CD4-positive, alpha-beta T cell treated with Interferon gamma for 1 hour (primary cell): ENCODE measurements at regions not wholly inside any gene's neighbourhood (a gene's known extent, or its start where the extent isn't known, plus 50 kb on each side); places are given as distances from the start of the nearest gene placed in this dataset.
"Not testable (repeated sequence)": the region's sequence is repeated elsewhere in the genome, so short reads cannot be mapped to it uniquely, and the experiment has no call there.

ENCODE experiments used
- DNase-seq: peaks from one replicate; pipeline ENCODE4 v3.0.0-alpha.2; 2020

DNA sequence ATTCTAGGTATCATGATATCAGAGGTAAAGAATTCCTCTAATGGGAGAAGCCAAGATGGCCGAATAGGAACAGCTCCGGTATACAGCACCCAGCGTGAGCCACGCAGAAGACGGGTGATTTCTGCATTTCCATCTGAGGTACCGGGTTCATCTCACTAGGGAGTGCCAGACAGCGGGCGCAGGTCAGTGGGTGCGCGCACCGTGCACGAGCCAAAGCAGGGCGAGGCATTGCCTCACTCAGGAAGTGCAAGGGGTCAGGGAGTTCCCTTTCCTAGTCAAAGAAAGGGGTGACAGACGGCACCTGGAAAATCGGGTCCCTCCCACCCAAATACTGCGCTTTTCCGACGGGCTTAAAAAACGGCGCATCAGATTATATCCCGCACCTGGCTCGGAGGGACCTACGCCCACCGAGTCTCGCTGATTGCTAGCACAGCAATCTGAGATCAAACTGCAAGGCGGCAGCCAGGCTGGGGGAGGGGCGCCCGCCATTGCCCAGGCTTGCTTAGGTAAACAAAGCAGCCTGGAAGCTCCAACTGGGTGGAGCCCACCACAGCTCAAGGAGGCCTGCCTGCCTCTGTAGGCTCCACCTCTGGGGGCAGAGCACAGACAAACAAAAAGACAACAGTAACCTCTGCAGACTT lies 70.4 kb upstream of the ALCAM start:
- not testable (repeated sequence) for DNase-seq

GRCh38 chr3:105304487-105304886 lies 62.2 kb upstream of the ALCAM start:
- DNase-seq: no peak

DNA sequence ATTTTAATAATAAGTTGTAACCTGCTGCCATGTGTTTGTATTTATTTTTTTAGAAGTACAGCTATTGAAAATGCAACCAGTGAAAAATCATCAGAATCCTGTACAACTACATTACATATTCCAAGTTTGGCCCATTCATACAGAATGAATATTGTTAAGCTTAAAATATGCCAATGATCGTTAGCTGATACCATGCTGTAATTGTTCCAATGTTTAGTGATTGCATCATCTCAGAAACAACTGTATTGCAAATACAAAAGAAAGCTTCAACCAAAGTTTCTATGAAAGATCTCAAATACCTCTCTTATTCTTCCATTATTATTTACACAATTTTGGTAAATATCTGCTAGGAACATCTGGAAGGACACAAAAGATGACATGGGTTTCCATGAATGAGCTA lies 51.6 kb upstream of the ALCAM start:
- no peak for DNase-seq

DNA sequence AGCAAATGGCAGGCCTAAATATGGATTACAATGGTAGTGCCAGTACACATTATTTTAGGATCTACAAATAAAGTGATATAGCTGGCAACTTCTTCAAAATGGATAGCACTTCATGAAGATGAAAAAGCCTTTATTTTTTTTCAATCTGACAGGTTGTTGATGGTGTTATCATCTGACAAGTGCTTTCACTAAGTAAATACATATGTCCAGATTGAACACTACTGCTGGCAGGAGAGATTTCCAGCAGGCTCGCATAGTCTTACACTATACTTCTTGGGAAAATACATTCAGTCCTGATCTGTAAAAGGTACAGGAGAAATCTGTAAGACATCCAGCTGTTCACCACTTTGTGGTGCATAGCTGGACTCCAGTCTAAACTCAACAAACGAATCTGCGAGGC lies 50.9 kb upstream of the ALCAM start:
- DNase-seq: no peak

- DNase-seq: no peak
Observed at GRCh38 chr3:105316331-105316730, 50.4 kb upstream of the ALCAM start.
